GM23338 (cell line): ENCODE measurements at regions not wholly inside any gene's neighbourhood (a gene's known extent, or its start where the extent isn't known, plus 50 kb on each side); places are given as distances from the start of the nearest gene placed in this dataset.

ENCODE experiments used
- ATAC-seq: fragments of 200-7000 bp; cut with Tn5 transposase; 3 replicates; pipeline ENCODE4 v1.9.1; 2020
- DNase-seq: peaks from one replicate; pipeline ENCODE4 v3.0.0-alpha.2; 2015; ENCODE audit warnings: low spot score
- H2AFZ ChIP-seq: fragments of 200-600 bp; sonication (generic); 2 replicates; pipeline ENCODE4 v1.8.0; 2016; ENCODE audit warnings: antibody characterized with exemption, mild to moderate bottlenecking, moderate library complexity
- H3F3A ChIP-seq: fragments of 200-600 bp; sonication (generic); replicated peaks from 2 replicates; pipeline ENCODE4 v1.8.0; 2017; ENCODE audit warnings: antibody characterized with exemption, mixed run types, low read depth
- H3K27ac ChIP-seq: fragments of 200-600 bp; sonication (generic); 2 replicates; pipeline ENCODE4 v1.6.1; 2016; ENCODE audit warnings: low read depth
- H3K27me3 ChIP-seq: fragments of 200-600 bp; sonication (generic); 2 replicates; pipeline ENCODE4 v1.8.0; 2016; ENCODE audit warnings: mild to moderate bottlenecking, mixed run types, moderate library complexity; ENCODE audit not compliant: insufficient read depth
- H3K36me3 ChIP-seq: fragments of 200-600 bp; sonication (generic); 2 replicates; pipeline ENCODE4 v1.8.0; 2016; ENCODE audit warnings: mild to moderate bottlenecking; ENCODE audit not compliant: insufficient read depth
- H3K4me1 ChIP-seq: fragments of 200-600 bp; sonication (generic); 2 replicates; pipeline ENCODE4 v1.8.0; 2016; ENCODE audit warnings: mild to moderate bottlenecking, moderate library complexity; ENCODE audit not compliant: insufficient read depth
- H3K4me2 ChIP-seq: fragments of 200-600 bp; sonication (generic); 2 replicates; pipeline ENCODE4 v1.7.1; 2017; ENCODE audit warnings: mixed run types
- H3K4me3 ChIP-seq: fragments of 200-600 bp; sonication (generic); 2 replicates; pipeline ENCODE4 v1.6.1; 2016; ENCODE audit warnings: mixed run types
- H3K79me2 ChIP-seq: fragments of 200-600 bp; sonication (generic); replicated peaks from 2 replicates; pipeline ENCODE4 v1.8.0; 2017; ENCODE audit warnings: mild to moderate bottlenecking; ENCODE audit not compliant: insufficient read depth
- H3K9me2 ChIP-seq: fragments of 200-600 bp; sonication (generic); 2 replicates; pipeline ENCODE4 v1.8.0; 2017; ENCODE audit not compliant: insufficient read depth
- H4K20me1 ChIP-seq: fragments of 200-600 bp; sonication (generic); replicated peaks from 2 replicates; pipeline ENCODE4 v1.8.0; 2017; ENCODE audit warnings: mild to moderate bottlenecking; ENCODE audit not compliant: insufficient read depth
- H3K27ac Mint-ChIP-seq: 2 replicates; pipeline ENCODE4 v1.8.0; 2020; ENCODE audit warnings: inconsistent platforms, mild to moderate bottlenecking, moderate library complexity, mixed read lengths
- H3K27me3 Mint-ChIP-seq: 3 replicates; pipeline ENCODE4 v1.8.0; 2022; ENCODE audit warnings: low read depth, mild to moderate bottlenecking, moderate library complexity, mixed read lengths, inconsistent platforms; ENCODE audit not compliant: insufficient read depth, poor library complexity
- H3K36me3 Mint-ChIP-seq: 3 replicates; pipeline ENCODE4 v1.8.0; 2021; ENCODE audit warnings: low read depth, mild to moderate bottlenecking, inconsistent platforms, moderate library complexity, mixed read lengths
- H3K4me1 Mint-ChIP-seq: 3 replicates; pipeline ENCODE4 v1.8.0; 2020; ENCODE audit warnings: mild to moderate bottlenecking, inconsistent platforms, mixed read lengths
- H3K4me3 Mint-ChIP-seq: 3 replicates; pipeline ENCODE4 v1.8.0; 2021; ENCODE audit warnings: moderate library complexity, mild to moderate bottlenecking, inconsistent platforms, mixed read lengths
- H3K9me3 Mint-ChIP-seq: 3 replicates; pipeline ENCODE4 v1.8.0; 2020; ENCODE audit warnings: moderate library complexity, mild to moderate bottlenecking, inconsistent platforms, mixed read lengths
- CTCF ChIP-seq, 2 experiments: fragments of 200-600 bp in 1 of 2; sonication (generic) in 1 of 2; conservative IDR thresholded peaks; 2 replicates each; pipeline versions ENCODE4 v1.5.1 to v1.6.1; 2016 to 2017; ENCODE audit warnings: antibody characterized with exemption in 2 of 2, low read depth in 2 of 2, mild to moderate bottlenecking in 2 of 2, moderate library complexity in 1 of 2
- ETS1 ChIP-seq: IDR thresholded peaks from 2 replicates; pipeline ENCODE4 v1.6.1; 2016; ENCODE audit warnings: antibody characterized with exemption
- EZH2 ChIP-seq: fragments of 200-600 bp; sonication (generic); IDR thresholded peaks from one replicate; pipeline ENCODE4 v1.8.0; 2017; ENCODE audit warnings: antibody characterized with exemption, mild to moderate bottlenecking, low read depth; ENCODE audit not compliant: unreplicated experiment
- JUNB ChIP-seq: IDR thresholded peaks from one replicate; pipeline ENCODE4 v1.6.1; 2016; ENCODE audit warnings: antibody characterized with exemption; ENCODE audit not compliant: unreplicated experiment
- NANOG ChIP-seq: IDR thresholded peaks from 2 replicates; pipeline ENCODE4 v1.6.1; 2016; ENCODE audit warnings: antibody characterized with exemption, borderline replicate concordance
- POLR2AphosphoS5 ChIP-seq: IDR thresholded peaks from 2 replicates; pipeline ENCODE4 v1.6.1; 2016; ENCODE audit warnings: antibody characterized with exemption, low read depth
- REST ChIP-seq: IDR thresholded peaks from one replicate; pipeline ENCODE4 v1.6.1; 2018; ENCODE audit warnings: antibody characterized with exemption; ENCODE audit not compliant: unreplicated experiment
- STAT1 ChIP-seq: IDR thresholded peaks from one replicate; pipeline ENCODE4 v1.6.1; 2016; ENCODE audit warnings: antibody characterized with exemption; ENCODE audit not compliant: unreplicated experiment
- ZNF114 ChIP-seq: fragments of 250-450 bp; sonication (Bioruptor Pico); IDR thresholded peaks from 2 replicates; pipeline ENCODE4 v1.5.0; 2020; ENCODE audit warnings: mild to moderate bottlenecking, moderate library complexity
- ZNF462 ChIP-seq: fragments of 250-450 bp; sonication (Bioruptor Pico); IDR thresholded peaks from 2 replicates; pipeline ENCODE4 v1.5.0; 2020; ENCODE audit warnings: mild to moderate bottlenecking, moderate library complexity

GRCh38 chr16:72565106-72565505, 393.2 kb upstream of the PMFBP1 start:
- no peak for DNase-seq
- no peaks in the 10 kb centered on the region for H3K9me3 Mint-ChIP-seq
- H3K27ac ChIP-seq: no peak overlapping the region
- peaks cover 16% of the 10 kb centered on the region for H3K4me1 ChIP-seq
- H3K27ac Mint-ChIP-seq: no peak overlapping the region
- H3K4me2 ChIP-seq: no peak overlapping the region
- no peak overlapping the region for H3K4me3 ChIP-seq
- no peaks in the 10 kb centered on the region for H3K27me3 ChIP-seq
- peaks cover 11% of the 10 kb centered on the region; the same call in 2 of the 3 replicates for H3K4me1 Mint-ChIP-seq
- no peaks in the 10 kb centered on the region for H3K9me2 ChIP-seq
- TF ChIP-seq EZH2 (no peak), REST (no peak), JUNB (no peak), ETS1 (no peak), CTCF (conservative IDR thresholded peaks at IDR 0.05; ENCODE audit: low read depth in 2 of 2) (no peak), ZNF114 (CRISPR knock-in tag) (no peak), ZNF462 (CRISPR knock-in tag) (no peak), POLR2AphosphoS5 (no peak), STAT1 (no peak), NANOG (no peak)
- no peaks in the 10 kb centered on the region for H3K36me3 Mint-ChIP-seq
- no peaks in the 10 kb centered on the region; the same call in 1 of the 2 replicates for H3K79me2 ChIP-seq
- peaks cover 2% of the 10 kb centered on the region for H3K27me3 Mint-ChIP-seq
- H3F3A ChIP-seq: no peaks in the 10 kb centered on the region
- no peaks in the 10 kb centered on the region for H3K36me3 ChIP-seq
- H4K20me1 ChIP-seq: no peaks in the 10 kb centered on the region; the same call in 1 of the 2 replicates
- H3K4me3 Mint-ChIP-seq: no peak overlapping the region
- ATAC-seq: no peak
- H2AFZ ChIP-seq: no peak overlapping the region
